Ishikawa (cell line): ENCODE measurements at regions not wholly inside any gene's neighbourhood (a gene's known extent, or its start where the extent isn't known, plus 50 kb on each side); places are given as distances from the start of the nearest gene placed in this dataset.

Experiments used
- CEBPB ChIP-seq: IDR thresholded peaks from 2 replicates; pipeline ENCODE4 v1.6.1; 2012
- CREB1 ChIP-seq: IDR thresholded peaks from 2 replicates; pipeline ENCODE4 v1.6.1; 2012; ENCODE audit warnings: low read depth
- EGR1 ChIP-seq: IDR thresholded peaks from 2 replicates; pipeline ENCODE4 v1.6.1; 2012
- EP300 ChIP-seq: IDR thresholded peaks from 2 replicates; pipeline ENCODE4 v1.6.1; 2012; ENCODE audit warnings: borderline replicate concordance
- FOXM1 ChIP-seq: IDR thresholded peaks from 2 replicates; pipeline ENCODE4 v1.6.1; 2012; ENCODE audit warnings: low read depth, borderline replicate concordance
- MAX ChIP-seq: IDR thresholded peaks from 2 replicates; pipeline ENCODE4 v1.6.1; 2012
- NFIC ChIP-seq: IDR thresholded peaks from 2 replicates; pipeline ENCODE4 v1.6.1; 2012
- RAD21 ChIP-seq: IDR thresholded peaks from 2 replicates; pipeline ENCODE4 v1.6.1; 2012; ENCODE audit warnings: low read depth
- REST ChIP-seq: IDR thresholded peaks from 2 replicates; pipeline ENCODE4 v1.6.1; 2012; ENCODE audit warnings: low read depth, mild to moderate bottlenecking
- TAF1 ChIP-seq: IDR thresholded peaks from 2 replicates; pipeline ENCODE4 v1.6.1; 2012; ENCODE audit warnings: low read depth, mild to moderate bottlenecking
- TCF12 ChIP-seq: IDR thresholded peaks from 2 replicates; pipeline ENCODE4 v1.6.1; 2012; ENCODE audit warnings: low read depth
- USF1 ChIP-seq: IDR thresholded peaks from 2 replicates; pipeline ENCODE4 v1.6.1; 2012
- YY1 ChIP-seq: IDR thresholded peaks from 2 replicates; pipeline ENCODE4 v1.6.1; 2012; ENCODE audit warnings: low read depth
- ZBTB7A ChIP-seq: IDR thresholded peaks from 2 replicates; pipeline ENCODE4 v1.6.1; 2012; ENCODE audit warnings: low read depth

- no peak for TF ChIP-seq EGR1
- no peak for TF ChIP-seq EP300
- no peak for TF ChIP-seq TAF1
- TF ChIP-seq MAX = no peak
- TF ChIP-seq USF1 = no peak
- no peak for TF ChIP-seq TCF12
- no peak for TF ChIP-seq RAD21
- no peak for TF ChIP-seq YY1
- no peak for TF ChIP-seq FOXM1
- no peak for TF ChIP-seq CEBPB
- no peak for TF ChIP-seq ZBTB7A
- TF ChIP-seq NFIC = no peak
- TF ChIP-seq CREB1 = no peak
- no peak for TF ChIP-seq REST
Measured at GRCh38 chr9:80294955-80295354, 723.2 kb downstream of the TLE4 start.
